Activated T-cell treated with anti-CD3 and anti-CD28 coated beads for 4 hours (primary cell): ENCODE measurements at regions not wholly inside any gene's neighbourhood (a gene's known extent, or its start where the extent isn't known, plus 50 kb on each side); places are given as distances from the start of the nearest gene placed in this dataset.

Experiments used
- DNase-seq: peaks from one replicate; pipeline ENCODE4 v3.0.0-alpha.2; 2020

GRCh38 chr10:130757271-130757670 is 554.2 kb downstream of the TCERG1L start:
- DNase-seq, result no peak

GRCh38 chr10:130757821-130758489 is 553.6 kb downstream of the TCERG1L start:
- DNase-seq, result no peak

DNA sequence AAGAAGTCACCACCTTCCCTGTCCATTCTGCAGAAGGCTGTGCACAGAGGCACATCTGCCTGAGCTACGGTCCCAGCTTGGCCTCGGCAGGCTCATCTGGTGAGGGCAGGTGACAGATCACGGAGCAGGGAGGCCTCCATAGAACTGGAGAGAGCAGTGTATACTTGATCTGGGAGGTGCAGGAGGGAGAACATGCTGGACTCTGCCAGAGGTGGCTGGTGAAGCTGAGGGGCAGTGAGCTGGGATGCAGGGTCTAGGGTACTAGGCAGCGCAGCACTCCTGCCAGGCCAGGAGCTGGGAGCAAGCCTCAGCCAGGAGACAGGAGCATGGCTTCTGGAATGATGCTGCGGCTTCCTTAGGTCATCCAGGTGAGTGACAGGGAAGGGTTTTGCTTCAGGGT is 553.0 kb downstream of the TCERG1L start:
- no peak for DNase-seq

GRCh38 chr10:130761032-130761575 is 550.4 kb downstream of the TCERG1L start:
- DNase-seq, result no peak

DNA sequence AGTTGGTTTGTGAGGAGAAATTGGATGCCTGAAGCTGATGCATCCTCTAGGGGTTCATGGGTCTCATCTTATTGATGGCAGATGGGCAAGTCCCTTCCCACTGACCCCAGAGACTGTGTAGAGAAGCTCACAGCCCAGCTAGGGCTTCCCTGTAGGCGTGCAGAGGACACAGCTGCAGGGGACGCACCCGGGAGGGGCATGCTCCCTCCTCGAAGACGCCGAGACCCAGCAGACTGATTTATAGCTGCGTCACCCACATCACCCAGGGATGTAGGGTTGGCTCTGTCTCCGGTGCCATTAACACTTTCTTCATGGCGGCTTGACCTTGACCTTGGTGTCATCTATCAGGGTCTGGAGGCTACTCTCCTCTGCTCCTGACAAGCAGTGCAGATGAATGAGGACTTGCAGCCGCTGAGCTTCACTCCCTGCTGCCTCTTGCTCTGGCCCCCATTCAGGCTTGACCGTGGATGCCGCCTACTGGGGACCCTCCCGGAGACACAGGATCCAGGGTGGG is 549.7 kb downstream of the TCERG1L start:
- DNase-seq, result no peak

- DNase-seq, result no peak
These were observed 549.0 kb downstream of the TCERG1L start for GRCh38 chr10:130762491-130762890.

GRCh38 chr10:130763071-130763470 is 548.5 kb downstream of the TCERG1L start:
- DNase-seq, result no peak

GRCh38 chr10:130763491-130763890 is 548.0 kb downstream of the TCERG1L start:
- no peak for DNase-seq

GRCh38 chr10:130764651-130765050 is 546.9 kb downstream of the TCERG1L start:
- no peak for DNase-seq

GRCh38 chr10:130766071-130766470 is 545.5 kb downstream of the TCERG1L start:
- DNase-seq, result no peak

- DNase-seq, result no peak
These were observed 544.3 kb downstream of the TCERG1L start for GRCh38 chr10:130767116-130767730.

GRCh38 chr10:130769146-130770017 is 542.1 kb downstream of the TCERG1L start:
- no peak for DNase-seq

GRCh38 chr10:130770018-130770630 is 541.4 kb downstream of the TCERG1L start:
- DNase-seq, result no peak

GRCh38 chr10:130771491-130771946 is 540.0 kb downstream of the TCERG1L start:
- no peak for DNase-seq

DNA sequence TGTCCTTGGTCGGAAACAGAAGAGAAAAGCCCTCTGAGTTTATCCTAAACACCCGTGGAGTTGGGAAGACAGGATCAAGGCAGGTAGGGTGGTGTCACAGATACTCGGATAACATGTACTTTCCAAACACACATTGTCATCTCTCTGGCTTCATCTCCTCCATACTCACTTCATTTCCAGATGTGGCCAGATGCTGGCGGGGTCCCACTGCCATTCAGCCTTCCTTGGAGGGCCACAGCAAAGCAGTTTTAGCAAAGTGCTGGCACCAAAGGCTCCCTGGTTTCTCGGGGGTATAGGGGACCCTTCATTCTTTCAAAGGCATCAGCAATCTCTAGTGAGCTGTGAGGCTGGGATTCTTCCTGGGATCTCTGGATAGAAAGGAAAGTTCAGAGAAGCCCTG is 539.5 kb downstream of the TCERG1L start:
- no peak for DNase-seq

DNA sequence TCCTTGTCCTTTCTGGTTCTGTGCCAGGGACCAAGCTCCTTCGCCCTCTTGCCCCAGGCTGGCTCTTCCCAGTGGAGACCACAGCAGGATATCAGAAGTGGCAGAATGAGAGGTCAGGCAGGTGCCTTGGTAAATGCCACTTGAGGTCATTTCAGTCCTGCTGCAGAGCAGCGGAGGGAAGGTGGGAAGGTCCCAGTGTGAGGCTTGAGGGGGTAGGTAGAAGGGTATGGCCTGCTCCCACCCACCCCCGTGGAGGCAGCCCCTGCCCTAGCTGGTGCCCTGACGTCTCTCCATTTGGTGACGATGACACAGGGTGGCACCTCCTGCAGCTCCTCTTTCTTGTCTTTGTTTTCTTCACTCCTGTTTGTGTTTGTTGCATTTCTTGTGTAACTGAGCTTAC is 538.8 kb downstream of the TCERG1L start:
- DNase-seq, result no peak

- DNase-seq, result no peak
These were observed 537.6 kb downstream of the TCERG1L start for GRCh38 chr10:130773941-130774340.

DNA sequence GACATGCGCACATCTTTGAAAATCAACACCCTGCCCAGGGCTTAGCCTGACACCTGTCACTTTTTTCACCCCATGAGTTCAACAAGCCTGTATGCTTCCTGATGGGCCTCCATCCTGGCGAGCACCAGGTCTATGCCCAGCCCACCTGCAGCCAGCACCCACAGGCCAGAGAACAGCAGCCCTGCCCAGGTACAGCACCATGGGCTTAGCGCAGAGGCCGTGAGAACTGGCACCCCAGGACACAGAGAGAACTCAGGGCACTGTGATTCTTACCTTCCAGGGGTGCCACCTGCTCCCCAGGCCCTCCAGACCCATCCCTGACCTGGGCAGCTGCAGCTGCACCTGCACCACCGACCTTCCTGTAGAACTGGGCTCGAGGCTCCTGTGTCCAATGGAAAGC is 536.6 kb downstream of the TCERG1L start:
- no peak for DNase-seq

GRCh38 chr10:130775311-130775710 is 536.2 kb downstream of the TCERG1L start:
- DNase-seq, result no peak

DNA sequence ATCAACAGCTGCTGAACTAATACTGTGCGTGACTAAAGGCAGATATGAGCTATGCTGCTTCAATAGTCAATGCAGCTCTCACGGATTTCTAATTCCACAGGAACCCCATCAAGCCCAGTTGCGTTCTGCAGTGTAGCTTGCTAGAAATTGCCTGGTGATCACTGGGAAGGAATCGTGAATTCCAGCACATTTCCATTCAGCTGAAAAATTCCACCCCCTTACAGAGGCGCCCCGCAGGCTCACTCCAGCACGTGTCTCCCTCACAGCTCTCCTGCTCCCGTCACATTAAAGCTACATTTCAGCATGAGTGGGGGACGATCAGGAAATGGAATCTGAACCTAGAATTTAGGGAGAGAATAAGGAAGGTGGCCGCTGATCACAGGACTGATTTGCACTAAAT is 534.8 kb downstream of the TCERG1L start:
- no peak for DNase-seq

GRCh38 chr10:130777507-130778165 is 533.9 kb downstream of the TCERG1L start:
- DNase-seq, result no peak

DNA sequence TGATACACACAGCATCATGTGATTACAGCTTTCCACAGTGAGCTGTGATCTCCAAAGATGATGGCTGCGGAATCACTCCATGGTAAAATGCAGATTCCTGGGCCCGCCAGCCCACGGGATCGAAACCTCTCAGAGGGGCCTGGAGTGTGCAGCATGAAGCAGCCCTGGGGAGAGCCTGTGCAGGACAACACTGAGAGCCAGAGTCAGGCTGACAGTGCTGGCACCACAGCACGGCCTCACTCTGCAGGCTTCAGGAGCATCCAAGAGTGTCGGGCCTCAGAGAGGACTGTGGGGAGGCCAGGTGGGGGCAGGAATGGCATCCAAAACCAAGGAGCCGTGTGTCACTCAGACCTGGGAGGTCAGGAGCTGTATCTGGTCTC is 533.4 kb downstream of the TCERG1L start:
- no peak for DNase-seq
